Ammon's horn (tissue), 1 donor: ENCODE measurements at regions not wholly inside any gene's neighbourhood (a gene's known extent, or its start where the extent isn't known, plus 50 kb on each side); places are given as distances from the start of the nearest gene placed in this dataset.
"Not testable (repeated sequence)": the region's sequence is repeated elsewhere in the genome, so short reads cannot be mapped to it uniquely, and the experiment has no call there.

Experiments
- DNase-seq: peaks from one replicate; pipeline ENCODE4 v3.0.0-alpha.2; 2016; ENCODE audit warnings: low spot score

DNA sequence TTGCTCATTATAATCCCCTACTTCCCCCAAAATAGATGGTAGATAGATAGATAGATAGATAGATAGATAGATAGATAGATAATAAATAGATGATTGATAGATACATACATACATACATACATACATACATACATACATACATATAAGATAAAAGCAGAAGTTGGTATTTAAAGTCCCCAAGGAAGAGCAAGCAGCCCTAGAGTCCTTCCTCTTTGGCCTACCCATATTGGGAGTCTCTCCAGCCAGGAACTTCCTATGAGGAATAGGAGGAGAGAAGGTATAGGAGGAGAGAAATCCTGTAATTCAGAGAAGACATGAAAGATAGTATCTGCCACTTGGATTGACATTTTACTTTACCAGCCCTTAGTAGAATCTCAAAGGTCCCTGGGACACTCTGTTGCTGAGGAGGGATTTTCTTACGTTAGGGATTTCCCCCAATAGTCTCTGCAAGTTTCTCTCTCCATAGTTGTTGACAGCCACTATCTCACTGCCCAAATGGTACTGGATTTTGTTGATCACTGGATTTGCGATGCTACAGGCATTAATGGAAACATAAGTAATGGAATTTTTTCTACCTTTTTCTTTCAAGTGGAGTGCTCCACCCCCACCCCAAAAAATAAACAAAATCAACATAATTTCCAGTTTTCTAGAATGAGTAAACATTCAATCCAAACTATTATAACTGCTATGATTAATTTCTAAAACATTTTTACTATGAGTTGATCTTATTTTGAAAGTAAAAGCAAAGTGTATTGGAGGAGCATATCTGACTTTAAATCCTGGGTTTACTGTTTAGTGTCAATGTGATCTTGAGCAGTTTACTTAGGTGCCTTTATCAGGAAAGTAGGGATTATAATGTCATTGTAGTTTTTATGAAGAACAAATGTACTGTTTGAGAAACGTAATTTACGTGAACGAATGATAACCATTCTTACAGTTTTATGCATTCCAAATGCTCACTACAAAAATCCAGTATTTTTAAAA lies 93.2 kb upstream of the TNFSF4 start:
- DNase-seq: no peak

DNA sequence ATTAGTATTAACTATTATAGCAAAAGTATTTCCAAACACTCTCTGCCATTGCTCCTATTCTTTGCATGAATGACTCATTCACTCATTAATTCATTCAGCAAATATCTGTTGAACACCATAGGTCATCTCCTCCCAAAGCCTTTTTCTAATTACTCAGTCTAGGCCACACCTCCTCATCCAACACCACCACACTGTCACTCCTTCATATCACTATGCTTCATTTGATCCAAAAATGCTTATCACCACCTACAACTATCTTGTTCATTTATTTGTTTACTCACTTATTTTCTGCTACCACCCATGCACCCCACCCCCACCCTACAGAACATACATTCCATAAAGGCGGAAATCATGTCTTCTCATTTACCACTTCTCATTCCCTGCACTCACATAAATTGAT lies 94.4 kb upstream of the TNFSF4 start:
- no peak for DNase-seq

- no peak for DNase-seq
Observed at GRCh38 chr1:173302366-173302765, 95.2 kb upstream of the TNFSF4 start.

DNA sequence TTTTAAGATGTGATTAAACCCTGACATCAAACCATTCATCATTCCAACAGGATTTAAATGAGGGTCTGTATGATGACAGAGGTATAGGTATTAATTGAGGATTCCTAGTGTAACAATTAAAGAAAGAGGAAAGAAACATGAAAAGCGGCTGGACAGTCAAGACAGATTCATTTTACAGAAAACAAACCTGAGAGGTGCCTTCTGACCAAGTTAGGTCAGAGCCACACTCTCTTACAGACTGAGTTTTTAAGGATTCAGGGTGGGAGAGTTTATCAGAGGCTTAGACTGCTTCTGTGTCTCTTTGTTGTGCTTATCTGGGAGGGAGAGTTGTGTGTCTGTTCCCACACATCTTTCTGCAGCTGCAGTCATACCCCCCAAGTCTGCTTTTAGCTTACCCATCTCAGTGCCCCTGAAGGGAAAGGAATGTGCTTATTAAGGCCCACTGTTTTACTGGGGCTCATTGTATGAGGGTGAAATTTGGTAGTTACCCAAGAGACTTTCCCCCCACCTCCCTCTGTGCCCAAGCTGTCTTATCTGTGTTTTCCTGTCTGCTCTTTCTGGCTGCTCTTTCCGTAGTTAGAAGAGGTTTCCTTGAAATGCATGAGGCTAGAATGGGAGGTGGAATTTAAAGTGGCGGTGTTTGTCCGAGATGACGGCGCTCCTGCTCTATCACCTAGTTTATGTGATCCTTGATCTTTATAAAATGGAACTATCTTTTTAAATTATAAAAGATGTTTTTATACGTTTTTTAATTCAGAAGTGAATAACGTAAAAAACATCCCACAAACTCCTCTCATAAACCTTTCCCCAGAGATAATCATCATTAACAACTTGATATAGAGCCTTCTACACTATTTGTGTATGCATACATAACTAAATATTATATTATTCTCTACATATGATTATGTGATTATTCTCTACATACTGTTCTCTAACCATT lies 96.0 kb upstream of the TNFSF4 start:
- no peak for DNase-seq

- DNase-seq: no peak
Observed at GRCh38 chr1:173303984-173304383, 96.9 kb upstream of the TNFSF4 start.

DNA sequence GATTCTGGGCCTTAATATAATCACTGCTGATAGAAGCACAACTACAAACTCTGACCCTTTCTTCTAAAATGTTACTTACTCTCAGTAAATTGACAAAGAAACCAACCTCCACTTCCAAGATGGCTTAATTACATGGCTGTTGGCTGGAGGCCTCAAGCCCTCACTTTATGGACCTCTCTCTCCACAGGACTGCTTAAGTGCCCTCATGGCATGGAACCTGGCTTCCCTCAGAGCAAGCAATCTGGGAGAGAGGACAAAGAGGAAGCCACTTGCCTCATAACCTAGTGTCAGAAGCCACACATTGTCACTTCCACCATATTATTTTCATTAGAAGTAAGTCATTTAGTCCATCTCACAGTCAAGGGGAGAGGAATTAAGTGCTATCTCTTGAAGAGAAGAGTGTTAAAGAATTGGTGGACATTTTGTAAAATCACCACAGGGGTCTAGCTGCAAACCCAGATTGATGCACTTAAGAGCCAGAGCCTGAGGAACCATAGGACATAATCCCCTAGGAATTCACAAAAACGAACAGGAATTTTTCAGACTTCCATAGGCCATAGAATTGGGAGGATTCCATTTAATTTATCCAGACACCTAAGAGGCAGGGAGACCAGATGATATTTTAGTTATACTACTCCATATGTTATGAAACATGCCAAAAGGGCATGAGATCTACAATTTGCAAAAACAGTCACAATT lies 97.5 kb upstream of the TNFSF4 start:
- DNase-seq: no peak

DNA sequence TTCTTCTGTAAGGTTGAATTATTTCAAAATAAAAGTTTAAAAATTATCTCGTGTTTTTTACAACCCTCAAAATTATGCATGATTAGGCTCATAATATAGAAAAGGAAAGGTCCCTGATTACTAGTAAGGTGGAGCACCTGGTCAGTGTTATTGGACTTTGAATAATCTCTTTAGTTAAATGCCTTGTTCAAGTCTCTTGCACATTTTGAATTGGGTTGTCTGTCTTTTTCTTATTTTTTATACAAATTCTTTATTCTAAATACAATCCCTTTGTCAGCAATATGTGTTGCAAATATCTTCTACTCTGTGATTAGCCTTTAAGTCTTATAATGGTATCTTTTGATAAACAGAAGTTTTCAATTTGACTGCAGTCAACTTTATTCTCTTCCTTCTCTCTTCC lies 100.7 kb upstream of the TNFSF4 start:
- DNase-seq: no peak

GRCh38 chr1:173314656-173315055 lies 107.5 kb upstream of the TNFSF4 start:
- DNase-seq: no peak

DNA sequence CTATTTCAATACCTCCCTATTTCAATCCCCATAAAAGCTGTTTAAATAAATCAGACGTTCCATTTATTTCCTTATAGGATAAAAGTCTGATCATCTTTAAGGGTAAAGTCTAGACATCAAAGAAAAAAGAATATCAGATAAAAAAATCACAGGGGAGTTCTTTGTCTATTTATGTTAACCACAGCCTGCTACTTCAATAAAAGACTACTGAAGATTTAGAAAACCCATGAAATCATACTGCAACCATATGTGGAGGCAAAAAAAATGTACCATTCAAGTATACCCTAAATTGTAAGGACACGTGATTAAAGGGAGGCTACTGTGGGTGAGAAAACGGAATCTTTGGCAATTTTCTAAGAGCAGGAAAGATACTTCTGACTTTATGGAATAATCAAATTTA lies 108.2 kb upstream of the TNFSF4 start:
- no peak for DNase-seq

GRCh38 chr1:173318788-173319187 lies 111.7 kb upstream of the TNFSF4 start:
- no peak for DNase-seq

DNA sequence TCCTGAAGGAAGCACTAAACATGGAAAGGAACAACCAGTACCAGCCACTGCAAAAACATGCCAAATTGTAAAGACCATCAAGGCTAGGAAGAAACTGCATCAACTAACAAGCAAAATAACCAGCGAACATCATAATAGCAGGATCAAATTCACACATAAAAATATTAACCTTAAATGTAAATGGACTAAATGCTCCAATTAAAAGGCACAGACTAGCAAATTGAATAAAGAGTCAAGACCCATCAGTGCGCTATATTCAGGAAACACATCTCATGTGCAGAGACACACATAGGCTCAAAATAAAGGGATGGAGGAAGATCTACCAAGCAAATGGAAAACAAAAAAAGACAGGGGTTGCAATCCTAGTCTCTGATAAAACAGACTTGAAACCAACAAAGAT lies 117.2 kb upstream of the TNFSF4 start:
- not testable (repeated sequence) for DNase-seq

- not testable (repeated sequence) for DNase-seq
Observed at GRCh38 chr1:173327987-173328386, 120.9 kb upstream of the TNFSF4 start.

DNA sequence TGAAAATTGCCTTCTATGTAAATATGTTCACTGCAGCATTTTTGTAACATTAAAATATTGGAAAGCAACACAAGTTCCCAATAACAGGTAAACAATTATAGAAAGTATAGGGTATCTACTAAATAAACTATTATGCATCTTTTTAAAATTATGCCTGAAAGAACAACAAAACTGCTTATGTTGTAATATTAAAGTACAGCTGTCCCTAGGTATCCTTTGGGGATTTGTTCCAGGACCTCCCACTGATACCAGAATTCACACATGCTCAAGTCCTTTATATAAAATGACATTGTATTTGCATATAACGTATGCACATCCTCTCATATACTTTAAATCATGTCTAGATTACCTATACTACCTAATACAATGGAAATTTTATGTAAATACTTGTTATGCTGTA lies 121.8 kb upstream of the TNFSF4 start:
- DNase-seq: no peak

- DNase-seq: no peak
Observed at GRCh38 chr1:173329726-173330125, 122.6 kb upstream of the TNFSF4 start.

- no peak for DNase-seq
Observed at GRCh38 chr1:173330149-173330951, 123.2 kb upstream of the TNFSF4 start.

- not testable (repeated sequence) for DNase-seq
Observed at GRCh38 chr1:173330952-173331548, 123.9 kb upstream of the TNFSF4 start.

DNA sequence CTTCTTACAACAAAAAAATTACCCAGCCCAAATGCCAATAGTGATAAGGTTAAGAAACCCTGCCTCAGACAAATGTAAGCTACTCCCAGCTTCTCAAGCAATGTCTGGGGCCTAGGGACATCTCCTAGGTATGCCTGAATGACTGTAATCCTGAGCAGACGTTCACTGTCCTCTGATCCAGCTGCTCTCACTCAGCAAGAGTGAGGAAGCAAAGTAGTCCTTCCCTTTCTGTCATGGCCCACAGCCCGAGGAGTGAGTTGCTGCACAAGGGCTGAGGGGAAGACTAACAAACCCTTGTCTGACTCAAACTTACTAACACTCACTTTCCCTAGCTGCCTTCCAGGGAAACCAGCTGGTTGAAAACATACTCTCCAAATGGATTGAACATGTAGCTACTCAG lies 124.9 kb upstream of the TNFSF4 start:
- DNase-seq: peak; percentile 12

- DNase-seq: no peak
Observed at GRCh38 chr1:173333581-173333980, 126.5 kb upstream of the TNFSF4 start.

GRCh38 chr1:173337126-173337525 lies 130.0 kb upstream of the TNFSF4 start:
- DNase-seq: no peak

DNA sequence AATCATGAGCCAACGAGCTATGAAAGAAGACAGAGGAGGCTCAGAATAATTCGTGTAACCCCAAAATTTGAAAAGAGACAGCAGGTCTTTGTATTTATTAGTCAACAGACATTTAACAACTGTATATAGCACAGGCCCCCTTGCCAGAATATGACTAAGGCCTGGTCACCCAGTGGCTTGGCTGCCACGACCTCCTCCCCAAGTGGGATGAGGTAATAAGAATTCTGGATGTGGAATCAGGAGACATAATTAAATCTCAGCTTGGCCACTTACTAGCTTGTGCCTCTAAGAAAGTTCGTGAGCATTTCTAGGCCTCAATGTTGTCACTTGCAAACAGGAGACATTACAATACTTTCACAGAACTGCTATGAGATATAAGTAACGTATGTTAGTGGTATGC lies 134.2 kb upstream of the TNFSF4 start:
- no peak for DNase-seq

- no peak for DNase-seq
Observed at GRCh38 chr1:173341971-173342370, 134.8 kb upstream of the TNFSF4 start.
